ENCODE measurements at regions not wholly inside any gene's neighbourhood (a gene's known extent, or its start where the extent isn't known, plus 50 kb on each side); places are given as distances from the start of the nearest gene placed in this dataset.
"Not testable (repeated sequence)": the region's sequence is repeated elsewhere in the genome, so short reads cannot be mapped to it uniquely, and the experiment has no call there.

- TF ChIP-seq CTCF, POLR2A (IDR thresholded peaks at IDR 0.05): not testable (repeated sequence)
Measured at GRCh38 chr17:15835481-15835880, 103.4 kb downstream of the TBC1D26 start.
